ENCODE measurements at regions not wholly inside any gene's neighbourhood (a gene's known extent, or its start where the extent isn't known, plus 50 kb on each side); places are given as distances from the start of the nearest gene placed in this dataset.

DNA sequence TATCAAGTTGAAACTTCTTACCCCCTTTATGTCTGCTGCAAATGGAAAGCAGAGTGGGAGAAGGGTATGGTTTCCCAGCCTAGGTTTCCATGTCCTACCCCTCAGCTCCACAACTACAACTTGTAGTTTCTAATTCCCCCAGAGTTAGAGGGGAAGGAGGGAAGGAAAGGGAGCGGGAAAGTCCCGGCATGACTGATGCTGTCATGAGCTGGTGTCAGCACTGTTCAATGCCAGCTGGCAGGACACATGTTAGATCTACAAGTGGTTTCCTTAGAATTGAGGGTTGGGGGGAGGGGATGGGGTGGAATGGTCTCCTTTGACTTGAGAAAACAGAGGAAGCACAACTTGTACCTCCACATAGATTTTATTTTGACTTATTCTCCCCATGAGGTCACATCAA is 194.0 kb downstream of the MBD2 start:
- TF ChIP-seq, protein P1, sequence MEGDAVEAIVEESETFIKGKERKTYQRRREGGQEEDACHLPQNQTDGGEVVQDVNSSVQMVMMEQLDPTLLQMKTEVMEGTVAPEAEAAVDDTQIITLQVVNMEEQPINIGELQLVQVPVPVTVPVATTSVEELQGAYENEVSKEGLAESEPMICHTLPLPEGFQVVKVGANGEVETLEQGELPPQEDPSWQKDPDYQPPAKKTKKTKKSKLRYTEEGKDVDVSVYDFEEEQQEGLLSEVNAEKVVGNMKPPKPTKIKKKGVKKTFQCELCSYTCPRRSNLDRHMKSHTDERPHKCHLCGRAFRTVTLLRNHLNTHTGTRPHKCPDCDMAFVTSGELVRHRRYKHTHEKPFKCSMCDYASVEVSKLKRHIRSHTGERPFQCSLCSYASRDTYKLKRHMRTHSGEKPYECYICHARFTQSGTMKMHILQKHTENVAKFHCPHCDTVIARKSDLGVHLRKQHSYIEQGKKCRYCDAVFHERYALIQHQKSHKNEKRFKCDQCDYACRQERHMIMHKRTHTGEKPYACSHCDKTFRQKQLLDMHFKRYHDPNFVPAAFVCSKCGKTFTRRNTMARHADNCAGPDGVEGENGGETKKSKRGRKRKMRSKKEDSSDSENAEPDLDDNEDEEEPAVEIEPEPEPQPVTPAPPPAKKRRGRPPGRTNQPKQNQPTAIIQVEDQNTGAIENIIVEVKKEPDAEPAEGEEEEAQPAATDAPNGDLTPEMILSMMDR (conservative IDR thresholded peaks at IDR 0.05; ENCODE audit: low read length): no peak
- TF ChIP-seq EZH2phosphoT487 (IDR thresholded peaks at IDR 0.05; ENCODE audit: borderline replicate concordance, low read depth, low read length): no peak
